ENCODE measurements at regions not wholly inside any gene's neighbourhood (a gene's known extent, or its start where the extent isn't known, plus 50 kb on each side); places are given as distances from the start of the nearest gene placed in this dataset.

GRCh38 chr5:32534041-32534440 lies 51.3 kb upstream of the SUB1 start:
- TF ChIP-seq CTCF (IDR thresholded peaks at IDR 0.05) (no peak), POLR2A (IDR thresholded peaks at IDR 0.05) (no peak)

Measured in adrenal gland (tissue), 5 donors.